Stimulated activated CD4-positive, alpha-beta T cell treated with anti-CD3 and anti-CD28 coated beads, Interleukin-15, amount 100 ng/mL, for 24 hours (primary cell): ENCODE measurements at regions not wholly inside any gene's neighbourhood (a gene's known extent, or its start where the extent isn't known, plus 50 kb on each side); places are given as distances from the start of the nearest gene placed in this dataset.
"Not testable (repeated sequence)": the region's sequence is repeated elsewhere in the genome, so short reads cannot be mapped to it uniquely, and the experiment has no call there.

Experiments
- DNase-seq: peaks from one replicate; pipeline ENCODE4 v3.0.0-alpha.2; 2020

DNA sequence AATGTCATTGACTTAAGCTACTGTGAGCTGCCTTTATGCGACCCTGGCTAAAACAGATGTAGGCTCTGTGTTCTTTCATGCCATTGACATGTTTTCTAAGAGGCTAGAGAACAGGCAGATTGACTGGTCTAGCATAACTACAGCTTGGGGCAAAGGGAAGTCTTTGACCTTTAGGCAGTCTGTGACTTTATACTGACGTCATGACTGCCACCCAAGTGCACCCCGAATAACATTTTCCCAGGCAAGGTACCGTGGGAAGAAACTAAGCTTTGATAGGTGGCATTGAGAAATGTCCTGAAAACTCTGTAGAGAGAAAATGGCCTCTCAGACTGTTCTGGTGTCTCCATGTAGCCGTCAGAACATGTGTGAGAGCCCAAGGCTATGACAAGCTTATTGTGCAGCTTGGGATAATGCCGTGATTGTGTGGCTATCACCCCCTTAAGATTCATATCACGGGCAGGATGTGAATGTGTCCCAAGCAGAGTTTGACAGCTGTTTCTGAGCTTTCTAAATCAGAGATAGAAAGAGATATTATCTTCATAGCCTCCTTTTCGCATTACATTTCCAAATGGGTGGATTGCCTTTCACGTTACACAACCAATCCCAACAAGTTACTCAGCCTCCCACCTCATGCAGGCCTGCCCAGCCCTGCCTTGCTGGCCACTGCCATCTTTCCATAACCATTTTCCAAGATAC is 672.2 kb upstream of the ACVR2A start:
- DNase-seq: no peak

- DNase-seq: no peak
Observed at GRCh38 chr2:147171941-147172340, 672.9 kb upstream of the ACVR2A start.

GRCh38 chr2:147170932-147171331 is 673.9 kb upstream of the ACVR2A start:
- no peak for DNase-seq

GRCh38 chr2:147165697-147166382 is 679.0 kb upstream of the ACVR2A start:
- no peak for DNase-seq

DNA sequence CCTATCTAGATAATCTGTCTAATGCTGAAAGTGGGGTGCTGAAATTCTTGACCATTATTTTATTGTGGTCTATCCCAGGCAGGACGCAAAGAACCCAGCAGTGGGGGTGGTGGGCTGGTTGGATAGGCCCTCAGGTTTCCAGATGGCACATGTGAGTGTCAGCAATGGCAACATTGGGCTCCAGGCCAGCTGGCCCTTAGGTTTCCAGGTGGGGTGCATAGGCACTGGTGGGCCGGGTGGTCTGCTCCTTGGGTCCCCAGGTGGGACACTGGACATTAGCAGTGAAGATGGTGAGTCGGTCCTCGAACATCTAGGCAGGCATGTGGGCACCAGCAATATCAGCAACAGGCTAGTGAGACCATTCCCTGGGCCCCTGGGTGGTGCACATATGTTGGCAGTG is 680.3 kb upstream of the ACVR2A start:
- no peak for DNase-seq

DNA sequence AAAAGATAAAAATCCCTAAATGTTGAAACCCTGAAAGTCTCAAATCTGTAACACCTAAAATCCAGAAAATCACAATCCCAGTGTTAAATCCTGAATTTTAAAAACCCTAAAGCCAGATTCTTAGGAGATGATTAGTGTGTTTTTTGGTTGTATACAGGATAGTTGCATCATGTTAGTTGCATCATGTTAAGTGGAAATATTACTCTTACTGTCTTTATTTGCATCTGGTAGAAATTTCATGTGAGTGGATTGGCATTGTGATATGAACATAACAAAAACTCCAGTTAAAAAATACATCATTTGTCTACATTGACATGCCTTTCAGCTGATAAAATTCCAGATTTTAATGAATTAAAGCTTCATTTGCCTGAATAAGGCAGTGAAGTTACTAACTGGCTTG is 683.1 kb upstream of the ACVR2A start:
- DNase-seq: no peak

DNA sequence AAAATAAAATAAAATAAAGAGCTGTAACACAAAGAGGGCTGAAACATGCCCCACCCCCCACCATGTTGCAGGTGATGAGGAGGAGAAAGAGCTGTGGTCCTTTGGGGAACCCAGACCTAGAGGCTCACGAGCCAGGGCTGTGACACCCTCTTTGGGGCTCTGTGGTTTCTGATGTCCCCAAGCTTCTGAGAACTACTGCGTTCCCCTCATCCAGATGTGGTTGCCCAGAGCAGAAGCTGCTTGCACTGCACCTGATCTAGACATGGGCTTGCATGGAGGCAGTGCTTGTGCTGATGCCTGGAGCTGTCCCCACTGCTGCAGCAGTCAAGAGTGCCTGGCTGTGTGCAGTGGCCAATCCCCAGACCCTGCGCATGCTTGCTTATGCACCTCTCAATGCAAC is 687.9 kb upstream of the ACVR2A start:
- DNase-seq: no peak

- DNase-seq: no peak
Observed at GRCh38 chr2:147150241-147150635, 694.6 kb upstream of the ACVR2A start.

DNA sequence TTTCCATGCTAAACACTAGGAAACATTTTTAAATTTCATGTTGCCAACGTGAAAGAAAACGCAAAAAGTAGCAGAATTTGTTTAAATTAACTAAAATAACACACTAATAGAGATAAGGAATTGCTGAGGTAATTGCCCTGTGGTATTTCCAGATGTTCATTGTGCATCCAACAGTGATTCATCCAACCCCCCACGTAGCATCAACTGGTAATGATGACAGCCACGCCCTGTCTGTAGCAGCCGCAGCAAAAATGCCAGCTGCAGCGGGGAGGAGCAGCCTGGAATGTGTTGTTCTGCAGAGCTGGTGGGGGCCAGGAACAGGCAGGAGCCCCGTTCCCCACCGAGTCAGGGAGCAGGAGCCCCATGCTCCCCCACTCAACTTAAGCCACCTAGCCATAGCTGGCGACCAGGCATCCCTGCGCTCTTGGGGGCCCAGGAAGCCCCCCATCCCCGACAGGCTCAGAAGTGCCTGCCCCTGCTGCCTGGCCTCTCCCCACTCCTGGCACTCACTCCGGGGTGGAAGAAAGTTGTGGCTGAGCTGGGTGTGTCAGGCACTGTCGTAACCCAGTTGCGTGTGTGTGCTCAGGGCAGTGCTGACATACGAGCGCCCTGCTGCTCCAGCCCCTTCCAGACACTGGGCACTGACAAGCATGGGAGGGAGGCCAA is 695.1 kb upstream of the ACVR2A start:
- no peak for DNase-seq

- DNase-seq: no peak
Observed at GRCh38 chr2:147147802-147148201, 697.0 kb upstream of the ACVR2A start.

DNA sequence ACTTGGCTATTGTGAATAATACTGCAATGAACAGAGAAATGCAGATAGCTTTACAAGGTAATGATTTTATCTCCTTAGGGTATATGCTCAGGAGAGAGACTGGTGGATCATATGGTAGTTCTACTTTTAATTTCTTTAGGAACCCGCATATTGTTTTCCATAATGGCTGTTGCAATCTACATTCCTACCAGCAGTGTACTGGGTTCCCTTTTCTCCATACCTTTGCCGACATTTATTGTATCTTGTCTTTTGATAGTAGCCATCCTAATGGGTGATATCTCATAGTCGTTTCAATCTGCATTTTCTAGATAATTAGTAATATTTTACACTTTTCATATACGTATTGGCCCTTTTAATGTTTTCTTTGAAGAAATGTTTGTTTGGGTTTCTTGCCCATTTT is 702.9 kb upstream of the ACVR2A start:
- no peak for DNase-seq

- DNase-seq: not testable (repeated sequence)
Observed at GRCh38 chr2:147139732-147140131, 705.1 kb upstream of the ACVR2A start.

- no peak for DNase-seq
Observed at GRCh38 chr2:147137711-147138110, 707.1 kb upstream of the ACVR2A start.

- DNase-seq: no peak
Observed at GRCh38 chr2:147135376-147135775, 709.5 kb upstream of the ACVR2A start.

- DNase-seq: no peak
Observed at GRCh38 chr2:147133286-147133908, 711.4 kb upstream of the ACVR2A start.

GRCh38 chr2:147125145-147125544 is 719.7 kb upstream of the ACVR2A start:
- no peak for DNase-seq

GRCh38 chr2:147122944-147123343 is 721.9 kb upstream of the ACVR2A start:
- DNase-seq: no peak

DNA sequence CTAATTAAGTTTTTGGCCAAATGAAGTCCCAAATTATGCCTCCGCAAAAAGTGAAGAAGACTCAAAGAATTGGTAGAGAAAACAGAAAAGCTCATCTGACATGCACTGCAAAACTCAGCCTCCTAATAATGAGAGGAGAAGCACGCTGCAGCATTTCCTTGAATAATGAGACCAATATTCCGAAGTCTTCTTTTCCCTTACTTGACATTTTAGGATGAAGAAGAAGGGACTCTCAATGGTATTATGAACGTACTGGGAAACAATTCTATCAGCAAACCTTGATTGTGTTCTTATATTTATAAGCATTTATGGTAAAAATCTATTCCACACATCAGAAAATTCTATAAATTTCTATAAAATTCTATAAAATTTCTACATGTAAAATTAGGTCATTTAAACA is 733.9 kb upstream of the ACVR2A start:
- DNase-seq: no peak

DNA sequence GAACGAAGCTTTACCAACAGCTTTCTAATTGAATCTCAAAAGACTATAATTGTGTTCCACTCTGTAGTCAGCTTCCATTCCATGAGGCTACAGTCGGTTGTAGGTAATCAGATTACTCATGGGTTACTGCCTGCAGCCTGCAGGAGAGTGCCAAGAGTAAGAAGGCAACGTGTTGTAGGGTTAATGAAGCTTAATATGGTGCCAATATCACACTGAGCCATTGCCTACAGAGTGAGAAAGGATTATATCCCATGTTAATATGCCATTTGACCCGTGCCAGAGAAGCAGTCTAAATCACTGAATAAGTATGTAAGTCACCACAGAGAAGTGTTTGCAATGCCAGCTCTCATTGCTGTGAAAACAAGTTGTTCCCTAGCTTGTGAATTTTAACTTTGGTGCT is 734.5 kb upstream of the ACVR2A start:
- DNase-seq: no peak

DNA sequence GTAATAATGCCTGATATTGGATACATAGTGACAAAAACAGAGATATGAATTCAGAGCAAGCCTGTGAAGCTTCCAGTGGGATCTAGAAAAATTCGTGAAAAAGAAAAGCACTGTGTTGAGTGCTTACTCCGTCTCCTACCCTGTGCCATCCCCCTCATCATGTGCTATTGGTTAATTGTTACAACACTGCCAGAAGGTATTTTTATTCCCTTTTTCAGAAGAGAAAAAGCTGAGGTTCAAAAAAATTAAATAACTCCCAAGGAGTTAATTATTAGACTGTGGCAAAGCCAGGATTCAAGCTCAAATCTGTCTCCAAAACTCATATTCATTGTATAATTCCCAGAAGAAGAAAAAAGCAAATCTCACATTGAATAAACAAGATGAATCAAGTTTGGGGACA is 735.5 kb upstream of the ACVR2A start:
- DNase-seq: no peak

- no peak for DNase-seq
Observed at GRCh38 chr2:147108548-147108947, 736.3 kb upstream of the ACVR2A start.

DNA sequence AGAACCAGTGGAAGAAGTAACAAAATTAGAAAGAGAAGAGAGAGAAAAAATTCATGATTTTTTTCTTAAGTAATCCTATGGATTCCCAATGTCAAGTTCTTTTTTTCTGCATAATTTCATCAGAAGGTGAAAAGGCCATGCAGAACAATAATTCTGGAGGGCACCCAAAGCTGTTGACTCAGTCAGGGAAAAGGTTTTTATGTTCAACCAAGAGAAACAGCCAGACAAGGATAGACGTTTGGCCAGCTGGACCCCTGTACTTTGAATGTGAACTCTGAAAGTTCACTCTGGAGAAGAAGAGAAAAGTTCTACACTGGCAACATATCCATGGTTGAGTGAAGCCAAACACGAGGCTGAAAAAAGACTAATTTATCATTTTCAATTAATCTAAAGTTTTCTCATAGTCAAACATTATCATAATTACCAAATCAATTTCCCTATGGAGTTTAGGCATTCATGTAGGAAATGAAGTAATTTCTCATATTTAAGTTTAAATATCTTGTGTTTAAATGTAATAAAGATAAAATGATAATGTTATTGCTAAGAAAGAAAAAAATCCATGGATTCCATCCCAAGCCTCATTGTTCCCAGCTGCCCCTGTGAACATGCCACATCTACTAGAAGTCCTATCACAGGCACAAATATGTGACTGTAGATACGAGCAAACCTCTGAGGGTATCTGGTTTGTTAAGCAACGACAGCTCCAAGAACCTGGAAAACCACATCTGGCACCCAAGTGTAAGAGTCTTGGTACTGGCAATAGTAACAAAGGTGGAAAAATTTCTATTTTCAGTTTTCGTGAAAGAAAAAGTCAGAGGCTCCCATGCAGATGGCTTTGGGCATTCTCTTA is 742.7 kb upstream of the ACVR2A start:
- no peak for DNase-seq
